LNCAP (cell line): ENCODE measurements at regions not wholly inside any gene's neighbourhood (a gene's known extent, or its start where the extent isn't known, plus 50 kb on each side); places are given as distances from the start of the nearest gene placed in this dataset.

Source experiments
- CTCF ChIP-seq: fragments of 450-650 bp; IDR thresholded peaks from 2 replicates; pipeline ENCODE4 v1.5.1; 2017; ENCODE audit warnings: mild to moderate bottlenecking

DNA sequence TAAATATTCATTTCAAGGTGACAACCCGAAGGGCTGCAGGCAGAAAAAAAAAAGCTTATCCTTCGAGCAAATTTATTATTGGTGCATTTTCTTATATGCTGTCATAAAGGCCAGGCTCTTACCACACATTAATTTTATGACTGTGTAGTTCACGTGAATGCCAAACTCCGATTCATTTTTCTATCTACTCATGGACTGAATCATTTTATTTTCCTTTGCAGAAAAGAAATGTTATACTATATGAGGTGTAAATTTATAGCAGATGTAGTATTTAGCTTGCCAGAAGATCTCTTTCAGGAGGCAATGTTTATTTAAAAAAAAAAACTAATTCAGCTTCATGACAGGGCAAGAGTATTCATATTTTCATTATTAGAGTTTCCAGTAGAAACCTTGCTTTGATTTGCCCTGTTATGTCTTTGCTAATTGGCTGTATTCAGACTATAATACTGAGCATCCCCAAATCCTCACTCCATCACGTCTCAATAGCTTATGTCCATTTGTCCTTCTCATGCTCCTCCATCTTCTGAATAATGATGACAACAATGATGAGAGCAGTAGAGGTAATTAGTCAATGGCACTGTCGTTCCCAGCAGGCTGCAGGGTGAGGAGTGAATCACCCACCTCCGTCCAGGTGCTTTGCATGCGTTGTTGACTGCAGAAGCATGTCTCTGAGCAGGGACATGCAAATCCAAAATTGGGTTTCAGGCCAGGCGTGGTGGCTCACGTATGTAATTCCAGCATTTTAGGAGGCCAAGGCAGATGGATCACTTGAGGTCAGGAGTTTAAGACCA is 101.1 kb upstream of the RAB12 start:
- no peak for TF ChIP-seq CTCF

- no peak for TF ChIP-seq CTCF
Observed at GRCh38 chr18:8513249-8513648, 96.0 kb upstream of the RAB12 start.

GRCh38 chr18:8514409-8514808 is 94.8 kb upstream of the RAB12 start:
- TF ChIP-seq CTCF, result no peak

DNA sequence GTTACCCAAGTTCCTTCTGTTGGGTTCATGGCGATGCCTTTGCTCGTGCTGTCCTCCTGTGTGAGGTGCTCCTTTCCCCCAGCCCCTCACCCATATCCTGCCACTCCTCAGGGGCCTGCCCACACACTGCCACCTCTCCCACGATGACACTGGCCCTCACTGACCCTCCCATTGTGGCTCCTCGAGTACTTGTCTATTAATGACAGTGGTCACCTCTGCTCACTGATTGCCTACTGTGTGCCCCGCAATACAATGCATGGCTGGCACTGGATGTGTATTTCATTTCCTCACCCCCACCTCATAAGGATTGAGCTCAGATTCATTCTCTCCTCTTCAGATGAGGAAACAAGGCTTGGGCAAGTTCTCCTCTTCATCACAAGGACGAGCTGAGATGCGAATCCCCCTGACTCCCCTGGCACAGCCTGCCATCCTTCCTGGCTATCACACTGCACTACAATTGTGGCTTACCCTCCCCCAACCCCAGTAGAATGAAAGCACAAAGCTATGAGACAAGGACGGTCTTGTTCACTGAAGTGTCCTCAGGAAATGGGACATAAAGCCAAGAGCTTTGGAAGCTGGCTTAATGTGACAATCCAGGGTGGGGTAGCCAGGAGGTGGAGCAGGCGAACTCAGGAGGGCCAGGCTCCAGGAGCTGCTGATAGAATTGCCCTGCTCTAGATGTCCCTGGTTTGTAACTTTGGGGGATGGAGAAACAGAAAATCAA is 93.9 kb upstream of the RAB12 start:
- TF ChIP-seq CTCF, result no peak

- no peak for TF ChIP-seq CTCF
Observed at GRCh38 chr18:8516371-8517250, 92.6 kb upstream of the RAB12 start.

GRCh38 chr18:8517276-8517675 is 92.0 kb upstream of the RAB12 start:
- TF ChIP-seq CTCF, result no peak

DNA sequence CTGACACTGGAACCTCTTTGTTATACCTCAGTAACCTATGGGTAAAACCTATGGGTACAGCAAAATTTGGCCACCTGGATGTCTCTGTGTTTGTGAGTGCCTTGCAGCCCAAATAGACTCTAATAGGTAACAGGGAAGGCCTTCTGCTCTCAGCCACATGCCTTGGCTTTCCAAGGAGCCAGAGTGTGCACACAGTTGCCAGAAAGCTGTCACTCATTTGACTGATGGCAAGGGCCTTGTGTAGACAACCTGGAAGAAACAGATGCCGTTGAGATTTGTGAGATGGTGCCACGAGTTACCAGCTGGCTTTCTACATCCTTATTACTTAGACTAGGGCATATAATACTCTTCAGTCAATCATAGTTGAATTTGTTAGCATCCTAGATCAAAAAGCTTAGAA is 90.1 kb upstream of the RAB12 start:
- TF ChIP-seq CTCF, result no peak
